Ishikawa (cell line): ENCODE measurements at regions not wholly inside any gene's neighbourhood (a gene's known extent, or its start where the extent isn't known, plus 50 kb on each side); places are given as distances from the start of the nearest gene placed in this dataset.

Experiments
- CEBPB ChIP-seq: IDR thresholded peaks from 2 replicates; pipeline ENCODE4 v1.6.1; 2012
- CREB1 ChIP-seq: IDR thresholded peaks from 2 replicates; pipeline ENCODE4 v1.6.1; 2012; ENCODE audit warnings: low read depth
- EGR1 ChIP-seq: IDR thresholded peaks from 2 replicates; pipeline ENCODE4 v1.6.1; 2012
- EP300 ChIP-seq: IDR thresholded peaks from 2 replicates; pipeline ENCODE4 v1.6.1; 2012; ENCODE audit warnings: borderline replicate concordance
- FOXM1 ChIP-seq: IDR thresholded peaks from 2 replicates; pipeline ENCODE4 v1.6.1; 2012; ENCODE audit warnings: low read depth, borderline replicate concordance
- NFIC ChIP-seq: IDR thresholded peaks from 2 replicates; pipeline ENCODE4 v1.6.1; 2012
- RAD21 ChIP-seq: IDR thresholded peaks from 2 replicates; pipeline ENCODE4 v1.6.1; 2012; ENCODE audit warnings: low read depth
- TAF1 ChIP-seq: IDR thresholded peaks from 2 replicates; pipeline ENCODE4 v1.6.1; 2012; ENCODE audit warnings: low read depth, mild to moderate bottlenecking
- TCF12 ChIP-seq: IDR thresholded peaks from 2 replicates; pipeline ENCODE4 v1.6.1; 2012; ENCODE audit warnings: low read depth
- TEAD4 ChIP-seq: IDR thresholded peaks from 2 replicates; pipeline ENCODE4 v1.6.1; 2012
- YY1 ChIP-seq: IDR thresholded peaks from 2 replicates; pipeline ENCODE4 v1.6.1; 2012; ENCODE audit warnings: low read depth
- ZBTB7A ChIP-seq: IDR thresholded peaks from 2 replicates; pipeline ENCODE4 v1.6.1; 2012; ENCODE audit warnings: low read depth
- TF ChIP-seq, protein P1 (sequence below): IDR thresholded peaks from 2 replicates; pipeline ENCODE4 v1.6.1; 2012
- TF ChIP-seq, protein P2 (sequence below): IDR thresholded peaks from 2 replicates; pipeline ENCODE4 v1.6.1; 2012

DNA sequence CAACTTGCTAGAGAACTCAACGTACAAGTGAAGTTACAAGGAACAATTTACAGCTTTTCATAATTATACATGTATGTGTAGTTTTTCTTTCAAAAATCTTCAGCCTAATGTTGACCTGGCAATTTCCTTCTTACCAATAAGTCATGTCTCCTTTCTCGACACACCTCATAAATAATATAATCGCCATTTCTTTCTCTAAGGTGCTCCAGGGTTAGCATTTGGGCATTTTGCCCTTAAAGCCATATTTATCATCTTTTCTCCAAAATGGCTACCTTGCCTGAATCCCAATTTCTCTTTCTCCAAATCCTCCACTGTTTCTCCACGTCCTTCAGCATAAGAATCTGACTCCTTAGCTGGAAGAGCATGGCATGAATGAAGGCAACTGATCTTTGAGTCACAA lies 50.3 kb upstream of the RAB27B start:
- no peak for TF ChIP-seq TAF1
- TF ChIP-seq, protein P1, sequence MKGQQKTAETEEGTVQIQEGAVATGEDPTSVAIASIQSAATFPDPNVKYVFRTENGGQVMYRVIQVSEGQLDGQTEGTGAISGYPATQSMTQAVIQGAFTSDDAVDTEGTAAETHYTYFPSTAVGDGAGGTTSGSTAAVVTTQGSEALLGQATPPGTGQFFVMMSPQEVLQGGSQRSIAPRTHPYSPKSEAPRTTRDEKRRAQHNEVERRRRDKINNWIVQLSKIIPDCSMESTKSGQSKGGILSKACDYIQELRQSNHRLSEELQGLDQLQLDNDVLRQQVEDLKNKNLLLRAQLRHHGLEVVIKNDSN: no peak
- no peak for TF ChIP-seq EP300
- TF ChIP-seq TCF12: no peak
- no peak for TF ChIP-seq CREB1
- no peak for TF ChIP-seq RAD21
- no peak for TF ChIP-seq CEBPB
- no peak for TF ChIP-seq TEAD4
- no peak for TF ChIP-seq ZBTB7A
- no peak for TF ChIP-seq FOXM1
- no peak for TF ChIP-seq EGR1
- TF ChIP-seq YY1: no peak
- no peak for TF ChIP-seq NFIC
- TF ChIP-seq, protein P2, sequence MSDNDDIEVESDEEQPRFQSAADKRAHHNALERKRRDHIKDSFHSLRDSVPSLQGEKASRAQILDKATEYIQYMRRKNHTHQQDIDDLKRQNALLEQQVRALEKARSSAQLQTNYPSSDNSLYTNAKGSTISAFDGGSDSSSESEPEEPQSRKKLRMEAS: no peak
